ENCODE measurements at regions not wholly inside any gene's neighbourhood (a gene's known extent, or its start where the extent isn't known, plus 50 kb on each side); places are given as distances from the start of the nearest gene placed in this dataset.

- TF ChIP-seq ESRRA (CRISPR knock-in tag; IDR thresholded peaks at IDR 0.05; ENCODE audit: borderline replicate concordance) (peak; percentile 80), MXD4 (CRISPR knock-in tag; IDR thresholded peaks at IDR 0.05; ENCODE audit: borderline replicate concordance) (no peak), FOXP1 (CRISPR knock-in tag; IDR thresholded peaks at IDR 0.05; ENCODE audit: borderline replicate concordance) (peak; percentile 99), CREB1 (CRISPR knock-in tag; IDR thresholded peaks at IDR 0.05) (no peak), NR2C2 (CRISPR knock-in tag; IDR thresholded peaks at IDR 0.05) (no peak), CTCF (IDR thresholded peaks at IDR 0.05) (no peak), FOXJ3 (CRISPR knock-in tag; IDR thresholded peaks at IDR 0.05; ENCODE audit: borderline replicate concordance) (no peak), AFF4 (CRISPR knock-in tag; IDR thresholded peaks at IDR 0.05; ENCODE audit: borderline replicate concordance) (no peak), ZNF138 (CRISPR knock-in tag; conservative IDR thresholded peaks at IDR 0.05) (peak; percentile 84), NFE2L1 (CRISPR knock-in tag; IDR thresholded peaks at IDR 0.05) (peak; percentile 83), OVOL2 (CRISPR knock-in tag; IDR thresholded peaks at IDR 0.05; ENCODE audit: borderline replicate concordance) (no peak), ELF4 (CRISPR knock-in tag; IDR thresholded peaks at IDR 0.05; ENCODE audit: low read depth) (peak; percentile 92; the same call in 1 of the 2 replicates), ZNF121 (CRISPR knock-in tag; IDR thresholded peaks at IDR 0.05) (0 out of 2 replicates have a peak, but pooled peaks have one; percentile 6), RELA (CRISPR knock-in tag; IDR thresholded peaks at IDR 0.05; ENCODE audit: borderline replicate concordance) (peak; percentile 95), SMAD3 (CRISPR knock-in tag; IDR thresholded peaks at IDR 0.05; ENCODE audit: borderline replicate concordance) (no peak), SP1 (CRISPR knock-in tag; conservative IDR thresholded peaks at IDR 0.05) (peak; percentile 81), SOX15 (CRISPR knock-in tag; IDR thresholded peaks at IDR 0.05) (no peak), ZNF396 (CRISPR knock-in tag; IDR thresholded peaks at IDR 0.05; ENCODE audit: borderline replicate concordance) (no peak), FOXP4 (CRISPR knock-in tag; IDR thresholded peaks at IDR 0.05) (peak; percentile 96), E2F4 (CRISPR knock-in tag; IDR thresholded peaks at IDR 0.05; ENCODE audit: borderline replicate concordance, low read depth) (peak; percentile 91), ZNF416 (CRISPR knock-in tag; IDR thresholded peaks at IDR 0.05) (0 out of 2 replicates have a peak, but pooled peaks have one; percentile 20)
- TF ChIP-seq, protein P1, sequence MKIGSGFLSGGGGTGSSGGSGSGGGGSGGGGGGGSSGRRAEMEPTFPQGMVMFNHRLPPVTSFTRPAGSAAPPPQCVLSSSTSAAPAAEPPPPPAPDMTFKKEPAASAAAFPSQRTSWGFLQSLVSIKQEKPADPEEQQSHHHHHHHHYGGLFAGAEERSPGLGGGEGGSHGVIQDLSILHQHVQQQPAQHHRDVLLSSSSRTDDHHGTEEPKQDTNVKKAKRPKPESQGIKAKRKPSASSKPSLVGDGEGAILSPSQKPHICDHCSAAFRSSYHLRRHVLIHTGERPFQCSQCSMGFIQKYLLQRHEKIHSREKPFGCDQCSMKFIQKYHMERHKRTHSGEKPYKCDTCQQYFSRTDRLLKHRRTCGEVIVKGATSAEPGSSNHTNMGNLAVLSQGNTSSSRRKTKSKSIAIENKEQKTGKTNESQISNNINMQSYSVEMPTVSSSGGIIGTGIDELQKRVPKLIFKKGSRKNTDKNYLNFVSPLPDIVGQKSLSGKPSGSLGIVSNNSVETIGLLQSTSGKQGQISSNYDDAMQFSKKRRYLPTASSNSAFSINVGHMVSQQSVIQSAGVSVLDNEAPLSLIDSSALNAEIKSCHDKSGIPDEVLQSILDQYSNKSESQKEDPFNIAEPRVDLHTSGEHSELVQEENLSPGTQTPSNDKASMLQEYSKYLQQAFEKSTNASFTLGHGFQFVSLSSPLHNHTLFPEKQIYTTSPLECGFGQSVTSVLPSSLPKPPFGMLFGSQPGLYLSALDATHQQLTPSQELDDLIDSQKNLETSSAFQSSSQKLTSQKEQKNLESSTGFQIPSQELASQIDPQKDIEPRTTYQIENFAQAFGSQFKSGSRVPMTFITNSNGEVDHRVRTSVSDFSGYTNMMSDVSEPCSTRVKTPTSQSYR (CRISPR knock-in tag; IDR thresholded peaks at IDR 0.05) = no peak
- TF ChIP-seq, protein P2, sequence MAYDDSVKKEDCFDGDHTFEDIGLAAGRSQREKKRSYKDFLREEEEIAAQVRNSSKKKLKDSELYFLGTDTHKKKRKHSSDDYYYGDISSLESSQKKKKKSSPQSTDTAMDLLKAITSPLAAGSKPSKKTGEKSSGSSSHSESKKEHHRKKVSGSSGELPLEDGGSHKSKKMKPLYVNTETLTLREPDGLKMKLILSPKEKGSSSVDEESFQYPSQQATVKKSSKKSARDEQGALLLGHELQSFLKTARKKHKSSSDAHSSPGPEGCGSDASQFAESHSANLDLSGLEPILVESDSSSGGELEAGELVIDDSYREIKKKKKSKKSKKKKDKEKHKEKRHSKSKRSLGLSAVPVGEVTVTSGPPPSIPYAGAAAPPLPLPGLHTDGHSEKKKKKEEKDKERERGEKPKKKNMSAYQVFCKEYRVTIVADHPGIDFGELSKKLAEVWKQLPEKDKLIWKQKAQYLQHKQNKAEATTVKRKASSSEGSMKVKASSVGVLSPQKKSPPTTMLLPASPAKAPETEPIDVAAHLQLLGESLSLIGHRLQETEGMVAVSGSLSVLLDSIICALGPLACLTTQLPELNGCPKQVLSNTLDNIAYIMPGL (CRISPR knock-in tag; IDR thresholded peaks at IDR 0.05) = peak; percentile 85
- TF ChIP-seq, protein P3, sequence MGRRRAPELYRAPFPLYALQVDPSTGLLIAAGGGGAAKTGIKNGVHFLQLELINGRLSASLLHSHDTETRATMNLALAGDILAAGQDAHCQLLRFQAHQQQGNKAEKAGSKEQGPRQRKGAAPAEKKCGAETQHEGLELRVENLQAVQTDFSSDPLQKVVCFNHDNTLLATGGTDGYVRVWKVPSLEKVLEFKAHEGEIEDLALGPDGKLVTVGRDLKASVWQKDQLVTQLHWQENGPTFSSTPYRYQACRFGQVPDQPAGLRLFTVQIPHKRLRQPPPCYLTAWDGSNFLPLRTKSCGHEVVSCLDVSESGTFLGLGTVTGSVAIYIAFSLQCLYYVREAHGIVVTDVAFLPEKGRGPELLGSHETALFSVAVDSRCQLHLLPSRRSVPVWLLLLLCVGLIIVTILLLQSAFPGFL (CRISPR knock-in tag; IDR thresholded peaks at IDR 0.05; ENCODE audit: borderline replicate concordance) = no peak
Measured at GRCh38 chr9:94030318-94031179, 53.7 kb upstream of the PTPDC1 start (continued).

Measured in WTC11 (cell line).